ENCODE measurements at regions not wholly inside any gene's neighbourhood (a gene's known extent, or its start where the extent isn't known, plus 50 kb on each side); places are given as distances from the start of the nearest gene placed in this dataset.

DNA sequence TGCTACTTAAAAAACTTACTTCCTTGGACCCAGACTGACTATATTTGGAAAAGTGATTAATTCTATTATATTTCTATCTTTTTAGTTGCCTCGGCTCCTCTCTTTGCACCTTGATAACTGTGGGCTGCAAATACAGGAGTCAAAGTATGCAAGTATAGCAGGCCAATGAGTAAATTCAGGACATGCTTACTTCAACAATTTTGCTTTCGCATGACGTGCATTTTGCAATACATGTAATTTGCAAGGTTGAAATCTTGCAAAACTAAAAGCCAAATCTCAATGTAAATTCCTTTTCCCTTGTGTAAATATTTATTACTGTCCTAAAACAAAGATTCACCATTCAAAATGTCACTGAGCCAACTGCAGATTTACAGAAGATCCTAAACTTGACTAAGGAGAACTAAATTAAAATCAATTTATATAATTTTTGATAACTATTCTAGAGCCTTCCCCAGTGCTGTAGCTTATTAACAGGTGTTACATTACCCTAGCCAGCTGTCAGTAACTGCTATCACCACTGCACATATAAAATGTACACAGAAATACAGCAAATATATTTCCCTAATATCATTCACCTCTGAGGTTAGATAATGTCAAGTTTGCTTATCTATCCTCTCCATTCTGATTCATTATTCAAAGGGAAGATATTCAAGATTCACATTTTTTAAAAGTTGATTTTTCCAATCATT is 1069.5 kb downstream of the TRHDE start:
- no peaks in the 10 kb centered on the region for H3K9me3 ChIP-seq (ENCODE audit: control insufficient read depth in 4 of 4, insufficient read depth in 3 of 4, low read length in 3 of 4)
- TF ChIP-seq, protein P1, sequence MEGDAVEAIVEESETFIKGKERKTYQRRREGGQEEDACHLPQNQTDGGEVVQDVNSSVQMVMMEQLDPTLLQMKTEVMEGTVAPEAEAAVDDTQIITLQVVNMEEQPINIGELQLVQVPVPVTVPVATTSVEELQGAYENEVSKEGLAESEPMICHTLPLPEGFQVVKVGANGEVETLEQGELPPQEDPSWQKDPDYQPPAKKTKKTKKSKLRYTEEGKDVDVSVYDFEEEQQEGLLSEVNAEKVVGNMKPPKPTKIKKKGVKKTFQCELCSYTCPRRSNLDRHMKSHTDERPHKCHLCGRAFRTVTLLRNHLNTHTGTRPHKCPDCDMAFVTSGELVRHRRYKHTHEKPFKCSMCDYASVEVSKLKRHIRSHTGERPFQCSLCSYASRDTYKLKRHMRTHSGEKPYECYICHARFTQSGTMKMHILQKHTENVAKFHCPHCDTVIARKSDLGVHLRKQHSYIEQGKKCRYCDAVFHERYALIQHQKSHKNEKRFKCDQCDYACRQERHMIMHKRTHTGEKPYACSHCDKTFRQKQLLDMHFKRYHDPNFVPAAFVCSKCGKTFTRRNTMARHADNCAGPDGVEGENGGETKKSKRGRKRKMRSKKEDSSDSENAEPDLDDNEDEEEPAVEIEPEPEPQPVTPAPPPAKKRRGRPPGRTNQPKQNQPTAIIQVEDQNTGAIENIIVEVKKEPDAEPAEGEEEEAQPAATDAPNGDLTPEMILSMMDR (IDR thresholded peaks at IDR 0.05; ENCODE audit: control extremely low read depth, extremely low read depth): no peak
- 54 to 58% methylated on average over 3 of the region's 3 CpGs for WGBS, 2 donors
- H3K27ac ChIP-seq (ENCODE audit: low read depth in 1 of 2, low read length in 1 of 2): no peak overlapping the region
- no peak overlapping the region for H3K4me3 ChIP-seq
- ATAC-seq (ENCODE audit: insufficient read depth, low FRiP score) (no peak), DNase-seq (no peak)
- no peaks in the 10 kb centered on the region for H3K36me3 ChIP-seq (ENCODE audit: control insufficient read depth in 4 of 4, insufficient read depth in 4 of 4, low read length in 4 of 4)
- H3K9ac ChIP-seq (ENCODE audit: insufficient read depth in 1 of 2, low read length in 2 of 2): no peak overlapping the region
- no peaks in the 10 kb centered on the region for H3K4me1 ChIP-seq (ENCODE audit: control insufficient read depth in 5 of 5, insufficient read depth in 5 of 5, low read length in 5 of 5)
- no peaks in the 10 kb centered on the region for H3K27me3 ChIP-seq (ENCODE audit: control insufficient read depth in 3 of 3, insufficient read depth in 3 of 3, low read length in 2 of 3)

DNA sequence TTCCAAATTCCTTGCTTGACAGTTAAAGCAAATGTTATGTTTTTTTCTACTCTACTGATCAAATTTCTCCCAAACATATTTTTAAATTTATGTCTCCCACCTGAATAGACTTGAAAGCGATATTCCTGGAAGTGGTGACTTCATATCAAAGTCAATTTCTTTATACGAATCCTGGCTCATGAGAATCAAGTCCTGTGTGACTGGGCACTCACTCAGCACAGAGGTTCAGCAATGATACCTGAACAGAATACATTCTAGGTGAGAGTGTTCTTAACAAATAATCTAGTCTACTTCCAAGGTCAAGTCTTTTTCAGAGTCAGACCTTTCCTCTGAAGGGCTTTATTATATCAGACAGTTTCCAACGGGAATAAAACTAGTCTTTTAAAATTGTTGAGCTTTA is 1070.6 kb downstream of the TRHDE start:
- no peak for ATAC-seq (ENCODE audit: insufficient read depth, low FRiP score)

DNA sequence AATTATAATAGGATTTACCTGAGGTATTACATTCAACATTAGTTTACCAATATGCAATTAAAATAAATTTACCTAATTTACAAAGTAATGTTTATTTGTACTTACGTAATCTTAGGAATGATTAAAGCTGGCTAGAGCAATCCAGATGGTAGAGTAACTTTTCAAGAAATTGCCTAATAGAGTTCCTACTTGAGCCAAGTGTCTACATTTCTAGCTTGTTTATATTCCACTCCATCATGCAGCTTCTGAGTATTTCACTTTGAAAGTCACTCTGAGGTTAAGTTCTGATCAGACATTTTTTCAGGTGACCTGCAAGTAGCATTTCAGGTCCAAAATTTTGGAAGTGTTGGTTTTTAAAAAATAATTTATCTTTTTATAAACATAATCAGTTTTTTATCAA is 1080.7 kb downstream of the TRHDE start:
- Histone ChIP-seq H3K9ac (ENCODE audit: insufficient read depth in 1 of 2, low read length in 2 of 2) (no peak overlapping the region), H3K27me3 (ENCODE audit: control insufficient read depth in 3 of 3, insufficient read depth in 3 of 3, low read length in 2 of 3) (no peaks in the 10 kb centered on the region), H3K27ac (ENCODE audit: low read depth in 1 of 2, low read length in 1 of 2) (no peak overlapping the region), H3K36me3 (ENCODE audit: control insufficient read depth in 4 of 4, insufficient read depth in 4 of 4, low read length in 4 of 4) (no peaks in the 10 kb centered on the region), H3K4me1 (ENCODE audit: control insufficient read depth in 5 of 5, insufficient read depth in 5 of 5, low read length in 5 of 5) (no peaks in the 10 kb centered on the region), H3K9me3 (ENCODE audit: control insufficient read depth in 4 of 4, insufficient read depth in 3 of 4, low read length in 3 of 4) (no peaks in the 10 kb centered on the region), H3K4me3 (no peak overlapping the region)
- DNase-seq (peak in 2 of 3 donors; percentile 1 to 46), ATAC-seq (ENCODE audit: insufficient read depth, low FRiP score) (no peak)
- WGBS, 2 donors: 44 to 82% methylated on average over 1 of the region's 1 CpG
- TF ChIP-seq, protein P1 (IDR thresholded peaks at IDR 0.05; ENCODE audit: control extremely low read depth, extremely low read depth): no peak

More for the DNA sequence above, 1070.6 kb downstream of the TRHDE start:
- 78 to 85% methylated on average over 3 of the region's 3 CpGs for WGBS, 2 donors
- H3K9me3 ChIP-seq (ENCODE audit: control insufficient read depth in 4 of 4, insufficient read depth in 3 of 4, low read length in 3 of 4): no peaks in the 10 kb centered on the region
- no peak overlapping the region for H3K27ac ChIP-seq (ENCODE audit: low read depth in 1 of 2, low read length in 1 of 2)
- no peak overlapping the region for H3K9ac ChIP-seq (ENCODE audit: insufficient read depth in 1 of 2, low read length in 2 of 2)
- TF ChIP-seq, protein P1 (IDR thresholded peaks at IDR 0.05; ENCODE audit: control extremely low read depth, extremely low read depth): no peak
- no peaks in the 10 kb centered on the region for H3K36me3 ChIP-seq (ENCODE audit: control insufficient read depth in 4 of 4, insufficient read depth in 4 of 4, low read length in 4 of 4)
- H3K4me1 ChIP-seq (ENCODE audit: control insufficient read depth in 5 of 5, insufficient read depth in 5 of 5, low read length in 5 of 5): no peaks in the 10 kb centered on the region
- no peak for DNase-seq
- H3K4me3 ChIP-seq: no peak overlapping the region
- no peaks in the 10 kb centered on the region for H3K27me3 ChIP-seq (ENCODE audit: control insufficient read depth in 3 of 3, insufficient read depth in 3 of 3, low read length in 2 of 3)
